PC-9 (cell line): ENCODE measurements at regions not wholly inside any gene's neighbourhood (a gene's known extent, or its start where the extent isn't known, plus 50 kb on each side); places are given as distances from the start of the nearest gene placed in this dataset.

Experiments used
- CTCF ChIP-seq: fragments of 200-600 bp; sonication (generic); conservative IDR thresholded peaks from 2 replicates; pipeline ENCODE4 v1.6.1; 2017; ENCODE audit warnings: mixed run types, antibody characterized with exemption, mild to moderate bottlenecking, moderate library complexity
- EZH2 ChIP-seq: fragments of 200-600 bp; sonication (generic); IDR thresholded peaks from 2 replicates; pipeline ENCODE4 v1.8.0; 2017; ENCODE audit warnings: antibody characterized with exemption, low read depth

GRCh38 chr20:7410150-7410549 lies 530.1 kb downstream of the HAO1 start:
- TF ChIP-seq CTCF (no peak), EZH2 (no peak)
